HCT116 (cell line): ENCODE measurements at regions not wholly inside any gene's neighbourhood (a gene's known extent, or its start where the extent isn't known, plus 50 kb on each side); places are given as distances from the start of the nearest gene placed in this dataset.

Experiments used
- ATAC-seq: fragments of 200-7000 bp; cut with Tn5 transposase; 2 replicates; pipeline ENCODE4 v1.9.1; 2020; ENCODE audit warnings: mild to moderate bottlenecking, moderate library complexity
- BruUV-seq: library from RNA; stranded (reverse); fragments of 400-500 nt; replicated peaks from 2 replicates; lab custom pipeline; 2021; lab: Mats Ljungman, UMichigan
- CTCF ChIA-PET: fragments of 300-600 bp; sonication (Branson Sonifier 250); formaldehyde crosslinking; loops from one replicate; lab custom pipeline; 2021; ENCODE audit warnings: antibody characterized with exemption; lab: Charles Lee
- POLR2A ChIA-PET: fragments of 300-600, 350-600 bp; sonication (Branson Sonifier 250); formaldehyde crosslinking; loops from one replicate; lab custom pipeline; 2021; ENCODE audit warnings: antibody characterized with exemption; lab: Charles Lee
- RAD21 ChIA-PET, 2 experiments: fragments of 300-600 bp; sonication (Branson Sonifier 250); formaldehyde crosslinking; loops; one replicate each; lab custom pipeline; 2023; ENCODE audit warnings: low total read pairs in 2 of 2; ENCODE audit not compliant: uncharacterized antibody in 2 of 2, unreplicated experiment in 2 of 2, low non-redundant PET in 1 of 2; lab: Charles Lee
- DNase-seq: peaks from one replicate; pipeline ENCODE4 v3.0.0-alpha.2; 2010; ENCODE audit warnings: low read depth, low spot score
- H2AFZ ChIP-seq: fragments of 200-600 bp; shearing (Covaris generic), sonication (generic); 2 replicates; pipeline ENCODE4 v1.6.1; 2017; ENCODE audit warnings: low read depth, mixed run types, mixed read lengths, antibody characterized with exemption, low read length; ENCODE audit not compliant: poor library complexity, severe bottlenecking
- H3K27ac ChIP-seq: 2 replicates; pipeline ENCODE4 v1.5.1; 2012; ENCODE audit warnings: low read depth, low read length
- H3K27me3 ChIP-seq: fragments of 200-600 bp; sonication (generic); 2 replicates; pipeline ENCODE4 v1.6.1; 2016; ENCODE audit warnings: mixed run types, low read length, mixed read lengths; ENCODE audit not compliant: insufficient read depth
- H3K36me3 ChIP-seq, 2 experiments: fragments of 200-500 bp in 1 of 2; fragments of 200-600 bp in 1 of 2; sonication (Bioruptor generic) in 1 of 2; sonication (generic) in 1 of 2; 2 replicates each; pipeline versions ENCODE4 v1.5.1 to v1.6.1; 2014 to 2016; ENCODE audit warnings: low read length in 2 of 2, inconsistent platforms in 1 of 2, mixed read lengths in 1 of 2, mixed run types in 1 of 2; ENCODE audit not compliant: insufficient read depth in 2 of 2, control insufficient read depth in 1 of 2
- H3K4me1 ChIP-seq, 2 experiments: fragments of 200-600 bp in 1 of 2; sonication (generic) in 1 of 2; 2 replicates each; pipeline versions ENCODE4 v1.5.1 to v1.6.1; 2012 to 2017; ENCODE audit warnings: low read length in 2 of 2, inconsistent platforms in 1 of 2, mild to moderate bottlenecking in 1 of 2, mixed read lengths in 1 of 2, mixed run types in 1 of 2, moderate library complexity in 1 of 2; ENCODE audit not compliant: insufficient read depth in 2 of 2, control insufficient read depth in 1 of 2
- H3K4me2 ChIP-seq: fragments of 200-600 bp; sonication (generic); 2 replicates; pipeline ENCODE4 v1.6.1; 2017; ENCODE audit warnings: mixed run types, low read length, mixed read lengths
- H3K4me3 ChIP-seq, 2 experiments: fragments of 200-600 bp in 1 of 2; sonication (generic) in 1 of 2; replicated peaks in 1 of 2; 2 replicates each; pipeline ENCODE4 v1.5.1; 2011 to 2016; ENCODE audit warnings: low read length in 2 of 2, control low read depth in 1 of 2, low read depth in 1 of 2, mild to moderate bottlenecking in 1 of 2, mixed read lengths in 1 of 2, mixed run types in 1 of 2
- H3K79me2 ChIP-seq: fragments of 200-600 bp; sonication (generic); 2 replicates; pipeline ENCODE4 v1.6.1; 2017; ENCODE audit warnings: mild to moderate bottlenecking, mixed run types, low read length, moderate library complexity, mixed read lengths; ENCODE audit not compliant: insufficient read depth
- H3K9ac ChIP-seq: fragments of 200-600 bp; sonication (generic); 2 replicates; pipeline ENCODE4 v1.6.1; 2016; ENCODE audit warnings: low read length, mixed read lengths
- H3K9me2 ChIP-seq: fragments of 200-600 bp; sonication (generic), shearing (Covaris generic); 2 replicates; pipeline ENCODE4 v1.6.1; 2017; ENCODE audit warnings: mixed run types, mild to moderate bottlenecking, moderate library complexity; ENCODE audit not compliant: insufficient read depth
- H3K9me3 ChIP-seq, 2 experiments: fragments of 200-500 bp in 1 of 2; fragments of 200-600 bp in 1 of 2; sonication (Bioruptor generic) in 1 of 2; sonication (generic) in 1 of 2; 2 replicates each; pipeline ENCODE4 v1.6.1; 2014 to 2017; ENCODE audit warnings: low read length in 2 of 2, mixed read lengths in 2 of 2, inconsistent platforms in 1 of 2, low read depth in 1 of 2, mild to moderate bottlenecking in 1 of 2, mixed run types in 1 of 2, moderate library complexity in 1 of 2; ENCODE audit not compliant: control insufficient read depth in 1 of 2, insufficient read depth in 1 of 2
- H4K20me1 ChIP-seq: fragments of 200-600 bp; sonication (generic), shearing (Covaris generic); 2 replicates; pipeline ENCODE4 v1.6.1; 2017; ENCODE audit warnings: mixed run types, mild to moderate bottlenecking, moderate library complexity; ENCODE audit not compliant: insufficient read depth
- ATF3 ChIP-seq: IDR thresholded peaks from 2 replicates; pipeline ENCODE4 v1.6.1; 2012
- CBX3 ChIP-seq: IDR thresholded peaks from 2 replicates; pipeline ENCODE4 v1.6.1; 2012; ENCODE audit warnings: low read depth
- CEBPB ChIP-seq: IDR thresholded peaks from 2 replicates; pipeline ENCODE4 v1.6.1; 2012; ENCODE audit warnings: low read depth
- CTCF ChIP-seq, 3 experiments: fragments of 200-600 bp in 1 of 3; sonication (generic) in 1 of 3; IDR thresholded peaks in 2 of 3; conservative IDR thresholded peaks in 1 of 3; 2 replicates each; pipeline ENCODE4 v1.5.1; 2012 to 2017; ENCODE audit warnings: low read depth in 2 of 3, low read length in 2 of 3, antibody characterized with exemption in 1 of 3, borderline replicate concordance in 1 of 3, control low read depth in 1 of 3, mild to moderate bottlenecking in 1 of 3, mixed read lengths in 1 of 3, mixed run types in 1 of 3, moderate library complexity in 1 of 3; ENCODE audit not compliant: insufficient read depth in 1 of 3
- EGR1 ChIP-seq: IDR thresholded peaks from 2 replicates; pipeline ENCODE4 v1.6.1; 2012; ENCODE audit warnings: low read depth
- ELF1 ChIP-seq: IDR thresholded peaks from 2 replicates; pipeline ENCODE4 v1.6.1; 2012; ENCODE audit warnings: low read depth, borderline replicate concordance
- FOSL1 ChIP-seq: IDR thresholded peaks from 2 replicates; pipeline ENCODE4 v1.6.1; 2012; ENCODE audit warnings: low read depth
- MAX ChIP-seq: IDR thresholded peaks from 2 replicates; pipeline ENCODE4 v1.6.1; 2012
- POLR2A ChIP-seq: IDR thresholded peaks from 2 replicates; pipeline ENCODE4 v1.7.0; 2011; ENCODE audit warnings: borderline replicate concordance; ENCODE audit not compliant: insufficient read depth, insufficient read length; ENCODE audit errors: extremely low read depth
- RAD21 ChIP-seq: IDR thresholded peaks from 2 replicates; pipeline ENCODE4 v1.6.1; 2012; ENCODE audit warnings: low read depth, mild to moderate bottlenecking
- ZBTB33 ChIP-seq: IDR thresholded peaks from 2 replicates; pipeline ENCODE4 v1.6.1; 2011; ENCODE audit warnings: mild to moderate bottlenecking, low read length, moderate library complexity; ENCODE audit not compliant: insufficient replicate concordance; ENCODE audit errors: extremely low read depth
- ZFX ChIP-seq: fragments of 450-650 bp; IDR thresholded peaks from 2 replicates; pipeline ENCODE4 v1.6.1; 2017
- ZNF274 ChIP-seq: fragments of 200-500 bp; sonication (Bioruptor generic); IDR thresholded peaks from 2 replicates; pipeline ENCODE4 v1.6.1; 2014; ENCODE audit warnings: mild to moderate bottlenecking, low read depth, low read length, inconsistent platforms
- intact Hi-C: fragments of 100-400 bp; cut with micrococcal nuclease; formaldehyde crosslinking; loops from 2 replicates; pipeline ENCODE4 v1.10.0; 2022

- TF ChIP-seq POLR2A, result no peak
- TF ChIP-seq RAD21, result no peak
- TF ChIP-seq MAX, result no peak
- no peak for TF ChIP-seq EGR1
- no peak for TF ChIP-seq ELF1
- no peak for TF ChIP-seq CBX3
- TF ChIP-seq ZNF274, result no peak
- TF ChIP-seq, all 23 proteins: peak for 0
These were observed 405.4 kb downstream of the IRX1 start (continued) for GRCh38 chr5:4001004-4001403.

GRCh38 chr5:4001758-4002533, 406.3 kb downstream of the IRX1 start:
- CTCF ChIA-PET, result no interaction called here
- Histone ChIP-seq H3K36me3 (no peaks in the 10 kb centered on the region), H3K4me2 (no peak overlapping the region), H2AFZ (no peak overlapping the region), H3K9me3 (peaks cover 15 to 30% of the 10 kb centered on the region in 2 experiments; a peak in 2 of 4 replicates), H3K4me1 (no peaks in the 10 kb centered on the region), H3K27me3 (no peaks in the 10 kb centered on the region), H4K20me1 (no peaks in the 10 kb centered on the region), H3K9me2 (no peaks in the 10 kb centered on the region), H3K79me2 (no peaks in the 10 kb centered on the region), H3K9ac (no peak overlapping the region), H3K4me3 (no peak overlapping the region), H3K27ac (no peak overlapping the region)
- intact Hi-C loops, result no loop called here
- TF ChIP-seq ZNF274, result no peak
- BruUV-seq, result no TSS peak
- DNase-seq (no peak), ATAC-seq (no peak)
- RAD21 ChIA-PET, result no interaction called here
- POLR2A ChIA-PET, result no interaction called here

GRCh38 chr5:4005335-4005734, 409.7 kb downstream of the IRX1 start:
- intact Hi-C loops, result no loop called here
- CTCF ChIA-PET, result no interaction called here
- TF ChIP-seq MAX, result no peak
- no peak for TF ChIP-seq ZBTB33
- TF ChIP-seq CTCF (IDR thresholded peaks at IDR 0.05 in 2 of 3, conservative IDR thresholded peaks at IDR 0.05 in 1 of 3; ENCODE audit: borderline replicate concordance in 1 of 3, insufficient read depth in 1 of 3, low read depth in 2 of 3, low read length in 2 of 3), result no peak
- no peak for TF ChIP-seq ZFX
- TF ChIP-seq ZNF274, result no peak
- TF ChIP-seq CEBPB, result no peak
- TF ChIP-seq EGR1, result no peak
- TF ChIP-seq ATF3, result no peak
- TF ChIP-seq RAD21, result no peak
- TF ChIP-seq FOSL1, result no peak

More at GRCh38 chr5:4005335-4005734, 409.7 kb downstream of the IRX1 start:
- POLR2A ChIA-PET, result no interaction called here
- no peak overlapping the region for H3K9ac ChIP-seq
- no peaks in the 10 kb centered on the region for H3K4me1 ChIP-seq
- BruUV-seq, result no TSS peak
- DNase-seq (no peak), ATAC-seq (no peak)
- H4K20me1 ChIP-seq, result no peaks in the 10 kb centered on the region
- no peaks in the 10 kb centered on the region for H3K79me2 ChIP-seq
- RAD21 ChIA-PET, result no interaction called here
- no peaks in the 10 kb centered on the region for H3K27me3 ChIP-seq
- H3K36me3 ChIP-seq, result no peaks in the 10 kb centered on the region
- no peaks in the 10 kb centered on the region for H3K9me2 ChIP-seq
- no peak overlapping the region for H3K27ac ChIP-seq
- peaks cover 15 to 35% of the 10 kb centered on the region in 2 experiments; a peak in 2 of 4 replicates for H3K9me3 ChIP-seq
- no peak overlapping the region for H2AFZ ChIP-seq
- H3K4me3 ChIP-seq, result no peak overlapping the region
- no peak overlapping the region for H3K4me2 ChIP-seq
